GM12878 (cell line): ENCODE measurements at regions not wholly inside any gene's neighbourhood (a gene's known extent, or its start where the extent isn't known, plus 50 kb on each side); places are given as distances from the start of the nearest gene placed in this dataset.

ENCODE experiments used
- ATAC-seq: fragments of 200-7000 bp; cut with Tn5 transposase; 3 replicates; pipeline ENCODE4 v1.9.1; 2020; ENCODE audit warnings: mild to moderate bottlenecking, moderate library complexity
- BruUV-seq: library from RNA; stranded (reverse); fragments of 400-500 nt; replicated peaks from 2 replicates; lab custom pipeline; 2021; lab: Mats Ljungman, UMichigan
- CTCF ChIA-PET: fragments of 300-600 bp; sonication (Branson Sonifier 250); formaldehyde crosslinking; extraction: SDS; loops from one replicate; lab custom pipeline; 2021; ENCODE audit warnings: inconsistent platforms; lab: Yijun Ruan, JAX
- POLR2A ChIA-PET: fragments of 350-600 bp; formaldehyde crosslinking; extraction: SDS; loops from one replicate; lab custom pipeline; 2021; ENCODE audit warnings: inconsistent platforms; lab: Charles Lee
- RAD21 ChIA-PET: fragments of 300-600 bp; sonication (Branson Sonifier 250); formaldehyde crosslinking; loops from one replicate; lab custom pipeline; 2023; ENCODE audit warnings: antibody characterized with exemption; ENCODE audit not compliant: unreplicated experiment; lab: Charles Lee
- SMC1A ChIA-PET: fragments of 300-600 bp; sonication (Branson Sonifier 250); formaldehyde crosslinking; loops from one replicate; lab custom pipeline; 2023; ENCODE audit not compliant: unreplicated experiment, uncharacterized antibody; lab: Charles Lee
- DNase-seq: peaks from one replicate; pipeline ENCODE4 v3.0.0-alpha.2; 2011; ENCODE audit warnings: low read depth, low spot score
- FAIRE-seq: peaks from 3 replicates; lab custom pipeline; 2011; peaks lifted over from hg19 to GRCh38; lab: Jason Lieb, UNC
- H2AFZ ChIP-seq: 2 replicates; pipeline ENCODE4 v1.6.0; 2011; ENCODE audit warnings: low read depth, low read length, control low read depth; ENCODE audit not compliant: control insufficient read depth
- H3K27ac ChIP-seq: 2 replicates; pipeline ENCODE4 v1.5.1; 2011; ENCODE audit warnings: control low read depth; ENCODE audit not compliant: control insufficient read depth, insufficient read depth
- H3K27me3 ChIP-seq, 2 experiments: replicated peaks in 1 of 2; 2 replicates each; pipeline versions ENCODE4 v1.6.0 to v1.6.1; 2011; ENCODE audit warnings: low read length in 1 of 2; ENCODE audit not compliant: control insufficient read depth in 2 of 2, insufficient read depth in 2 of 2
- H3K36me3 ChIP-seq, 2 experiments: 2 replicates each; pipeline ENCODE4 v1.5.1; 2011; ENCODE audit warnings: low read length in 1 of 2; ENCODE audit not compliant: control insufficient read depth in 2 of 2, insufficient read depth in 2 of 2
- H3K4me1 ChIP-seq: 2 replicates; pipeline ENCODE4 v1.6.1; 2011; ENCODE audit warnings: mild to moderate bottlenecking, low read length, moderate library complexity, mixed read lengths; ENCODE audit not compliant: control insufficient read depth, insufficient read depth
- H3K4me2 ChIP-seq: 2 replicates; pipeline ENCODE4 v1.6.0; 2011; ENCODE audit warnings: control low read depth; ENCODE audit not compliant: control insufficient read depth, insufficient read depth
- H3K4me3 ChIP-seq: fragments of 200-600 bp; sonication (generic); 2 replicates; pipeline ENCODE4 v1.5.1; 2016
- H3K79me2 ChIP-seq: 2 replicates; pipeline ENCODE4 v1.6.0; 2011; ENCODE audit warnings: low read length; ENCODE audit not compliant: control insufficient read depth, insufficient read depth
- H3K9ac ChIP-seq: 2 replicates; pipeline ENCODE4 v1.8.0; 2011; ENCODE audit warnings: low read length, control low read depth, mixed read lengths; ENCODE audit not compliant: control insufficient read depth, insufficient read depth
- H3K9me3 ChIP-seq: replicated peaks from 3 replicates; pipeline ENCODE4 v1.5.1; 2011; ENCODE audit warnings: mild to moderate bottlenecking, low read length; ENCODE audit not compliant: control insufficient read depth, insufficient read depth
- H4K20me1 ChIP-seq: 2 replicates; pipeline ENCODE4 v1.6.0; 2011; ENCODE audit not compliant: control insufficient read depth, insufficient read depth
- MEF2B ChIP-seq: fragments of 450-650 bp; IDR thresholded peaks from 2 replicates; pipeline ENCODE4 v1.6.1; 2018; ENCODE audit warnings: mild to moderate bottlenecking, moderate library complexity; ENCODE audit not compliant: partially characterized antibody, poor library complexity, severe bottlenecking
- MXI1 ChIP-seq: fragments of 150-350 bp; IDR thresholded peaks from 2 replicates; pipeline ENCODE4 v1.6.1; 2011; ENCODE audit warnings: low read depth, mild to moderate bottlenecking, inconsistent platforms, low read length, improper control_type of control experiment
- PAX5 ChIP-seq: IDR thresholded peaks from 2 replicates; pipeline ENCODE4 v1.6.1; 2011; ENCODE audit warnings: low read depth, low read length, borderline replicate concordance
- RB1 ChIP-seq: fragments of 450-650 bp; formaldehyde crosslinking; IDR thresholded peaks from 2 replicates; pipeline ENCODE4 v1.6.1; 2017; ENCODE audit warnings: mild to moderate bottlenecking, borderline replicate concordance
- SP1 ChIP-seq: IDR thresholded peaks from one replicate; pipeline ENCODE4 v1.6.1; 2011; ENCODE audit warnings: low read depth, low read length
- SPI1 ChIP-seq: IDR thresholded peaks from 2 replicates; pipeline ENCODE4 v1.6.1; 2011; ENCODE audit warnings: low read depth, mild to moderate bottlenecking, low read length, moderate library complexity, borderline replicate concordance; ENCODE audit not compliant: insufficient read depth
- SREBF1 ChIP-seq: IDR thresholded peaks from 2 replicates; pipeline ENCODE4 v1.6.1; 2012; ENCODE audit warnings: mild to moderate bottlenecking, low read length
- YY1 ChIP-seq: IDR thresholded peaks from 2 replicates; pipeline ENCODE4 v1.6.1; 2011; ENCODE audit warnings: low read depth, mild to moderate bottlenecking, low read length
- WGBS: methylation state at CpG from one replicate; pipeline ENCODE4 v1.1.6; 2016; ENCODE audit warnings: low lambda C conversion rate; ENCODE audit not compliant: insufficient replicate concordance, insufficient coverage; ENCODE audit errors: missing lambda C conversion rate; 5-methylcytosine and 5-hydroxymethylcytosine counted together
- in situ Hi-C: fragments of 300-500 bp; cut with MboI; formaldehyde crosslinking; loops from 9 replicates; pipeline ENCODE4 v1.14.3; 2018; ENCODE audit warnings: mixed read lengths
- intact Hi-C: fragments of 100-400 bp; cut with micrococcal nuclease; formaldehyde crosslinking; loops from one replicate; pipeline ENCODE4 v1.14.2; 2022; ENCODE audit not compliant: unreplicated experiment
- TF ChIP-seq, protein P1 (sequence below): IDR thresholded peaks from 2 replicates; pipeline ENCODE4 v1.6.1; 2011; ENCODE audit warnings: borderline replicate concordance, low read depth, mild to moderate bottlenecking, moderate library complexity, mixed read lengths, low read length; ENCODE audit not compliant: insufficient read depth; ENCODE audit errors: extremely low read length
- TF ChIP-seq, protein P2 (sequence below): fragments of 450-650 bp; IDR thresholded peaks from 2 replicates; pipeline ENCODE4 v1.6.1; 2014; ENCODE audit warnings: mild to moderate bottlenecking
- TF ChIP-seq, protein P3 (sequence below): fragments of 450-650 bp; formaldehyde crosslinking; IDR thresholded peaks from 2 replicates; pipeline ENCODE4 v1.5.0; 2022; ENCODE audit warnings: mild to moderate bottlenecking, missing genetic modification characterization

DNA sequence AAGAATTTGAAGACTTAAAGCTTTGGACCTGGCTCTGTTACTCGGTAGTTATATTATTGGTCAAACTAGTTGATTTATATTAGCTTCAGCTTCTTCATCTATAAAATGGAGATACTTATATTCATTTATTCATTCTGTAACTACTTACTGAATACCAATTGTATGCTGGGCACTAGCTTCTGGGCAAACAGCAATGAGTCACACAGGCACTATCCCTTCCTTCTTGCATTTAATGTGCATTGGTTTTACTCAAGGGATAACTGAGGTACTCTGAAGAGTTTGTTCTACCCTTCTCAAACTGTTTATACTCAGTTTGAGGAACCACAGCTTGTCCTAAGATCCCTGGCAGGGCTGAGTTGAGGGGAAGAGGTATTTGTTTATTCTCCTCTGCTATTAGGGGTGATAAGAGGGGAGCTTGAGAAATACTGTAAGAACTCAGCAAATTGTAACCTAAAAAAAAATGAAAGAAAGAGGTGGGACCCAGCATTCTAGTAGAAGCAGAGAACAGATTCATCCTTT lies 825.4 kb upstream of the AMELY start:
- in situ Hi-C loops, result no loop called here
- ChIA-PET POLR2A (no interaction called here), RAD21 (no interaction called here), SMC1A (no interaction called here), CTCF (no interaction called here)
- WGBS, result no CpG with 5 or more reads among the region's 1 CpG
- Histone ChIP-seq H3K79me2 (no peaks in the 10 kb centered on the region), H3K36me3 (no peaks in the 10 kb centered on the region), H3K4me1 (no peaks in the 10 kb centered on the region), H3K4me2 (no peak overlapping the region), H3K9ac (no peak overlapping the region), H3K4me3 (no peak overlapping the region), H3K9me3 (no peaks in the 10 kb centered on the region), H3K27me3 (no peaks in the 10 kb centered on the region), H2AFZ (no peak overlapping the region), H3K27ac (no peak overlapping the region), H4K20me1 (no peaks in the 10 kb centered on the region)
- TF ChIP-seq MXI1, result no peak
- BruUV-seq, result no TSS peak
- intact Hi-C loops, result no loop called here
- no peak for ATAC-seq
- FAIRE-seq, result no peak
- DNase-seq, result no peak

DNA sequence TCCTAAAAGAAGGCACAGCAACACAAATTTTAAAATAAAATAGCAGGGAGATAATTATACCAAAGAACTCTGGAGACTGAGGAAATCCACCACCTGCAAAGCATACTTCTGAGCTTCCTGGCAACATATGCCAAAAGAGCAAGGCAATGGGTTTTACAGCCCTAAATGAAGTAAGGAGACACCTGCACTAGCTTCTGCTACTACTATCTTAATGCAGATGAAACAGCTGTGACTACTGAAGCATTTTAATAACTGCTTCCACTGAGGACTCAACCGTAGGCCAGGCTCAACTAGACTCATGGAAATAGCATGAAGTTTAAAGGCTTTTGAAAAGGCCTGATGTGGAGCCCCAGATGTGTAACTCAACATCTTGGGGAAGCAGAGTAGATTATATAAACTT lies 820.1 kb upstream of the AMELY start:
- SMC1A ChIA-PET, result no interaction called here
- TF ChIP-seq, protein P1, sequence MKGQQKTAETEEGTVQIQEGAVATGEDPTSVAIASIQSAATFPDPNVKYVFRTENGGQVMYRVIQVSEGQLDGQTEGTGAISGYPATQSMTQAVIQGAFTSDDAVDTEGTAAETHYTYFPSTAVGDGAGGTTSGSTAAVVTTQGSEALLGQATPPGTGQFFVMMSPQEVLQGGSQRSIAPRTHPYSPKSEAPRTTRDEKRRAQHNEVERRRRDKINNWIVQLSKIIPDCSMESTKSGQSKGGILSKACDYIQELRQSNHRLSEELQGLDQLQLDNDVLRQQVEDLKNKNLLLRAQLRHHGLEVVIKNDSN, result no peak
- TF ChIP-seq SP1 (no peak), PAX5 (no peak), SPI1 (no peak), RB1 (no peak), MEF2B (no peak), SREBF1 (no peak), YY1 (no peak)
- TF ChIP-seq, protein P2, sequence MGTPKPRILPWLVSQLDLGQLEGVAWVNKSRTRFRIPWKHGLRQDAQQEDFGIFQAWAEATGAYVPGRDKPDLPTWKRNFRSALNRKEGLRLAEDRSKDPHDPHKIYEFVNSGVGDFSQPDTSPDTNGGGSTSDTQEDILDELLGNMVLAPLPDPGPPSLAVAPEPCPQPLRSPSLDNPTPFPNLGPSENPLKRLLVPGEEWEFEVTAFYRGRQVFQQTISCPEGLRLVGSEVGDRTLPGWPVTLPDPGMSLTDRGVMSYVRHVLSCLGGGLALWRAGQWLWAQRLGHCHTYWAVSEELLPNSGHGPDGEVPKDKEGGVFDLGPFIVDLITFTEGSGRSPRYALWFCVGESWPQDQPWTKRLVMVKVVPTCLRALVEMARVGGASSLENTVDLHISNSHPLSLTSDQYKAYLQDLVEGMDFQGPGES, result no peak
- TF ChIP-seq, protein P3, sequence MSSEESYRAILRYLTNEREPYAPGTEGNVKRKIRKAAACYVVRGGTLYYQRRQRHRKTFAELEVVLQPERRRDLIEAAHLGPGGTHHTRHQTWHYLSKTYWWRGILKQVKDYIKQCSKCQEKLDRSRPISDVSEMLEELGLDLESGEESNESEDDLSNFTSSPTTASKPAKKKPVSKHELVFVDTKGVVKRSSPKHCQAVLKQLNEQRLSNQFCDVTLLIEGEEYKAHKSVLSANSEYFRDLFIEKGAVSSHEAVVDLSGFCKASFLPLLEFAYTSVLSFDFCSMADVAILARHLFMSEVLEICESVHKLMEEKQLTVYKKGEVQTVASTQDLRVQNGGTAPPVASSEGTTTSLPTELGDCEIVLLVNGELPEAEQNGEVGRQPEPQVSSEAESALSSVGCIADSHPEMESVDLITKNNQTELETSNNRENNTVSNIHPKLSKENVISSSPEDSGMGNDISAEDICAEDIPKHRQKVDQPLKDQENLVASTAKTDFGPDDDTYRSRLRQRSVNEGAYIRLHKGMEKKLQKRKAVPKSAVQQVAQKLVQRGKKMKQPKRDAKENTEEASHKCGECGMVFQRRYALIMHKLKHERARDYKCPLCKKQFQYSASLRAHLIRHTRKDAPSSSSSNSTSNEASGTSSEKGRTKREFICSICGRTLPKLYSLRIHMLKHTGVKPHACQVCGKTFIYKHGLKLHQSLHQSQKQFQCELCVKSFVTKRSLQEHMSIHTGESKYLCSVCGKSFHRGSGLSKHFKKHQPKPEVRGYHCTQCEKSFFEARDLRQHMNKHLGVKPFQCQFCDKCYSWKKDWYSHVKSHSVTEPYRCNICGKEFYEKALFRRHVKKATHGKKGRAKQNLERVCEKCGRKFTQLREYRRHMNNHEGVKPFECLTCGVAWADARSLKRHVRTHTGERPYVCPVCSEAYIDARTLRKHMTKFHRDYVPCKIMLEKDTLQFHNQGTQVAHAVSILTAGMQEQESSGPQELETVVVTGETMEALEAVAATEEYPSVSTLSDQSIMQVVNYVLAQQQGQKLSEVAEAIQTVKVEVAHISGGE, result no peak

More for the DNA sequence above, 820.1 kb upstream of the AMELY start:
- H3K4me2 ChIP-seq, result no peak overlapping the region
- H3K79me2 ChIP-seq, result no peaks in the 10 kb centered on the region
- POLR2A ChIA-PET, result no interaction called here
- ATAC-seq (no peak), FAIRE-seq (no peak), DNase-seq (no peak)
- intact Hi-C loops (no loop called here), in situ Hi-C loops (no loop called here)
- no peak overlapping the region for H3K9ac ChIP-seq
- CTCF ChIA-PET, result no interaction called here
- BruUV-seq, result no TSS peak
- H3K27ac ChIP-seq, result no peak overlapping the region
- no peaks in the 10 kb centered on the region for H3K27me3 ChIP-seq
- H3K4me3 ChIP-seq, result no peak overlapping the region
- H3K4me1 ChIP-seq, result no peaks in the 10 kb centered on the region
- no CpG with 5 or more reads among the region's 1 CpG for WGBS
- no peaks in the 10 kb centered on the region for H3K9me3 ChIP-seq
- RAD21 ChIA-PET, result no interaction called here
- no peaks in the 10 kb centered on the region for H3K36me3 ChIP-seq
- H4K20me1 ChIP-seq, result no peaks in the 10 kb centered on the region
- no peak overlapping the region for H2AFZ ChIP-seq
